ENCODE measurements at regions not wholly inside any gene's neighbourhood (a gene's known extent, or its start where the extent isn't known, plus 50 kb on each side); places are given as distances from the start of the nearest gene placed in this dataset.
"Not testable (repeated sequence)": the region's sequence is repeated elsewhere in the genome, so short reads cannot be mapped to it uniquely, and the experiment has no call there.

DNA sequence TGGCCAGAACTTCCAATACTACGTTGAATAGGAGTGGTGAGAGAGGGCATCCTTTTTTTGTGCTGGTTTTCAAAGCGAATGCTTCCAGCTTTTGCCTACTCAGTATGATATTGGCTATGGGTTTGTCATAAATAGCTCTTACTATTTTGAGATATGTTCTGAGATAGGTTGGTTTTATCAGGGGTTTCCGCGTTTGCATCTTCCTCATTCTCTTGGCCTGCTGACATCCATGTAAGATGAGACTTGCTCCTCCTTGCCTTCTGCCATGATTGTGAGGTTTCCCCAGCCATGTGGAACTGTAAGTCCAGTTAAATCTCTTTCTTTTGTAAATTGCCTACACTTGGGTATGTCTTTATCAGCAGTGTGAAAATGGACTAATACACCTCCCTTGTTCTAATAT, 71.2 kb upstream of the C7orf33 start:
- TF ChIP-seq, protein P1, sequence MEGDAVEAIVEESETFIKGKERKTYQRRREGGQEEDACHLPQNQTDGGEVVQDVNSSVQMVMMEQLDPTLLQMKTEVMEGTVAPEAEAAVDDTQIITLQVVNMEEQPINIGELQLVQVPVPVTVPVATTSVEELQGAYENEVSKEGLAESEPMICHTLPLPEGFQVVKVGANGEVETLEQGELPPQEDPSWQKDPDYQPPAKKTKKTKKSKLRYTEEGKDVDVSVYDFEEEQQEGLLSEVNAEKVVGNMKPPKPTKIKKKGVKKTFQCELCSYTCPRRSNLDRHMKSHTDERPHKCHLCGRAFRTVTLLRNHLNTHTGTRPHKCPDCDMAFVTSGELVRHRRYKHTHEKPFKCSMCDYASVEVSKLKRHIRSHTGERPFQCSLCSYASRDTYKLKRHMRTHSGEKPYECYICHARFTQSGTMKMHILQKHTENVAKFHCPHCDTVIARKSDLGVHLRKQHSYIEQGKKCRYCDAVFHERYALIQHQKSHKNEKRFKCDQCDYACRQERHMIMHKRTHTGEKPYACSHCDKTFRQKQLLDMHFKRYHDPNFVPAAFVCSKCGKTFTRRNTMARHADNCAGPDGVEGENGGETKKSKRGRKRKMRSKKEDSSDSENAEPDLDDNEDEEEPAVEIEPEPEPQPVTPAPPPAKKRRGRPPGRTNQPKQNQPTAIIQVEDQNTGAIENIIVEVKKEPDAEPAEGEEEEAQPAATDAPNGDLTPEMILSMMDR (IDR thresholded peaks at IDR 0.05), result not testable (repeated sequence)
- not testable (repeated sequence) for TF ChIP-seq POLR2A (IDR thresholded peaks at IDR 0.05; ENCODE audit: low read depth); EP300 (IDR thresholded peaks at IDR 0.05); POLR2AphosphoS5 (IDR thresholded peaks at IDR 0.05)
